K562 (cell line): ENCODE measurements at regions not wholly inside any gene's neighbourhood (a gene's known extent, or its start where the extent isn't known, plus 50 kb on each side); places are given as distances from the start of the nearest gene placed in this dataset.

ENCODE experiments used
- BCOR ChIP-seq: fragments of 450-650 bp; IDR thresholded peaks from 2 replicates; pipeline ENCODE4 v1.6.1; 2016
- DIDO1 ChIP-seq: fragments of 450-650 bp; IDR thresholded peaks from 2 replicates; pipeline ENCODE4 v1.6.1; 2016; ENCODE audit warnings: low read depth, missing biosample characterization, missing genetic modification characterization
- MED1 ChIP-seq: sonication (generic); formaldehyde crosslinking; IDR thresholded peaks from 2 replicates; pipeline ENCODE4 v1.8.1; 2023; ENCODE audit warnings: missing genetic modification reagents, borderline replicate concordance
- MYBL2 ChIP-seq, 2 experiments: fragments of 450-650 bp in 1 of 2; sonication (generic) in 1 of 2; formaldehyde crosslinking in 1 of 2; IDR thresholded peaks; 2 replicates each; pipeline versions ENCODE4 v1.6.1 to v1.8.1; 2017 to 2022; ENCODE audit warnings: borderline replicate concordance in 1 of 2, inconsistent platforms in 1 of 2, low read depth in 1 of 2, mild to moderate bottlenecking in 1 of 2, missing genetic modification reagents in 1 of 2, moderate library complexity in 1 of 2
- PHB2 ChIP-seq: fragments of 450-650 bp; IDR thresholded peaks from 2 replicates; pipeline ENCODE4 v1.6.1; 2017; ENCODE audit warnings: low read depth
- RCOR1 ChIP-seq, 2 experiments: IDR thresholded peaks; 2 replicates each; pipeline ENCODE4 v1.6.1; 2012; ENCODE audit warnings: low read depth in 2 of 2, low read length in 2 of 2, borderline replicate concordance in 1 of 2, improper control_type of control experiment in 1 of 2
- STAT6 ChIP-seq: sonication (generic); formaldehyde crosslinking; IDR thresholded peaks from 2 replicates; pipeline ENCODE4 v1.8.1; 2023; ENCODE audit warnings: mild to moderate bottlenecking, missing genetic modification reagents
- TCFL5 ChIP-seq: fragments of 250-450 bp; sonication (Bioruptor Pico); conservative IDR thresholded peaks from 2 replicates; pipeline ENCODE4 v1.6.1; 2021; ENCODE audit warnings: mild to moderate bottlenecking, moderate library complexity, matching md5 sums
- ZC3H4 ChIP-seq: sonication (generic); formaldehyde crosslinking; IDR thresholded peaks from 2 replicates; pipeline ENCODE4 v1.9.0; 2021; ENCODE audit warnings: missing genetic modification reagents, borderline replicate concordance
- ZKSCAN3 ChIP-seq: fragments of 250-450 bp; sonication (Bioruptor Pico); IDR thresholded peaks from 2 replicates; pipeline ENCODE4 v1.4.0; 2020
- ZNF354B ChIP-seq: fragments of 250-450 bp; sonication (Bioruptor Pico); IDR thresholded peaks from 2 replicates; pipeline ENCODE4 v1.4.0; 2020
- ZNF408 ChIP-seq: fragments of 250-450 bp; sonication (Bioruptor Pico); IDR thresholded peaks from 2 replicates; pipeline ENCODE4 v1.4.0; 2020; ENCODE audit warnings: low read depth, mild to moderate bottlenecking, moderate library complexity
- TF ChIP-seq, protein P1 (sequence below): IDR thresholded peaks from 3 replicates; pipeline ENCODE4 v1.6.1; 2011; ENCODE audit warnings: borderline replicate concordance, mild to moderate bottlenecking; ENCODE audit not compliant: insufficient read length, insufficient read depth
- TF ChIP-seq, protein P2 (sequence below): fragments of 450-650 bp; IDR thresholded peaks from 2 replicates; pipeline ENCODE4 v1.6.1; 2018; ENCODE audit not compliant: partially characterized antibody
- TF ChIP-seq, protein P3 (sequence below): fragments of 250-450 bp; sonication (Bioruptor Pico); IDR thresholded peaks from 2 replicates; pipeline ENCODE4 v1.5.0; 2021; ENCODE audit warnings: mild to moderate bottlenecking, moderate library complexity

- TF ChIP-seq MYBL2 (IDR thresholded peaks at IDR 0.05; ENCODE audit: low read depth) (no peak), MYBL2 (CRISPR knock-in tag; IDR thresholded peaks at IDR 0.05; ENCODE audit: borderline replicate concordance) (no peak), ZNF408 (CRISPR knock-in tag) (no peak), ZNF354B (CRISPR knock-in tag) (no peak), RCOR1 (IDR thresholded peaks at IDR 0.05; ENCODE audit: borderline replicate concordance in 1 of 2, low read depth in 2 of 2, low read length in 2 of 2) (peak in 1 of 2 experiments; percentile 75; a peak in 2 of 4 replicates), DIDO1 (tag) (no peak), ZKSCAN3 (CRISPR knock-in tag) (no peak), TCFL5 (CRISPR knock-in tag) (no peak), MED1 (no peak), ZC3H4 (CRISPR knock-in tag) (no peak), STAT6 (CRISPR knock-in tag) (no peak), PHB2 (no peak), BCOR (no peak)
- TF ChIP-seq, protein P1, sequence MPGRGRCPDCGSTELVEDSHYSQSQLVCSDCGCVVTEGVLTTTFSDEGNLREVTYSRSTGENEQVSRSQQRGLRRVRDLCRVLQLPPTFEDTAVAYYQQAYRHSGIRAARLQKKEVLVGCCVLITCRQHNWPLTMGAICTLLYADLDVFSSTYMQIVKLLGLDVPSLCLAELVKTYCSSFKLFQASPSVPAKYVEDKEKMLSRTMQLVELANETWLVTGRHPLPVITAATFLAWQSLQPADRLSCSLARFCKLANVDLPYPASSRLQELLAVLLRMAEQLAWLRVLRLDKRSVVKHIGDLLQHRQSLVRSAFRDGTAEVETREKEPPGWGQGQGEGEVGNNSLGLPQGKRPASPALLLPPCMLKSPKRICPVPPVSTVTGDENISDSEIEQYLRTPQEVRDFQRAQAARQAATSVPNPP = no peak
- TF ChIP-seq, protein P2, sequence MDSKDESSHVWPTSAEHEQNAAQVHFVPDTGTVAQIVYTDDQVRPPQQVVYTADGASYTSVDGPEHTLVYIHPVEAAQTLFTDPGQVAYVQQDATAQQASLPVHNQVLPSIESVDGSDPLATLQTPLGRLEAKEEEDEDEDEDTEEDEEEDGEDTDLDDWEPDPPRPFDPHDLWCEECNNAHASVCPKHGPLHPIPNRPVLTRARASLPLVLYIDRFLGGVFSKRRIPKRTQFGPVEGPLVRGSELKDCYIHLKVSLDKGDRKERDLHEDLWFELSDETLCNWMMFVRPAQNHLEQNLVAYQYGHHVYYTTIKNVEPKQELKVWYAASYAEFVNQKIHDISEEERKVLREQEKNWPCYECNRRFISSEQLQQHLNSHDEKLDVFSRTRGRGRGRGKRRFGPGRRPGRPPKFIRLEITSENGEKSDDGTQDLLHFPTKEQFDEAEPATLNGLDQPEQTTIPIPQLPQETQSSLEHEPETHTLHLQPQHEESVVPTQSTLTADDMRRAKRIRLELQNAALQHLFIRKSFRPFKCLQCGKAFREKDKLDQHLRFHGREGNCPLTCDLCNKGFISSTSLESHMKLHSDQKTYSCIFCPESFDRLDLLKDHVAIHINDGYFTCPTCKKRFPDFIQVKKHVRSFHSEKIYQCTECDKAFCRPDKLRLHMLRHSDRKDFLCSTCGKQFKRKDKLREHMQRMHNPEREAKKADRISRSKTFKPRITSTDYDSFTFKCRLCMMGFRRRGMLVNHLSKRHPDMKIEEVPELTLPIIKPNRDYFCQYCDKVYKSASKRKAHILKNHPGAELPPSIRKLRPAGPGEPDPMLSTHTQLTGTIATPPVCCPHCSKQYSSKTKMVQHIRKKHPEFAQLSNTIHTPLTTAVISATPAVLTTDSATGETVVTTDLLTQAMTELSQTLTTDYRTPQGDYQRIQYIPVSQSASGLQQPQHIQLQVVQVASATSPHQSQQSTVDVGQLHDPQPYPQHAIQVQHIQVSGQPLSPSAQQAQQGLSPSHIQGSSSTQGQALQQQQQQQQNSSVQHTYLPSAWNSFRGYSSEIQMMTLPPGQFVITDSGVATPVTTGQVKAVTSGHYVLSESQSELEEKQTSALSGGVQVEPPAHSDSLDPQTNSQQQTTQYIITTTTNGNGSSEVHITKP = peak; percentile 95
- TF ChIP-seq, protein P3, sequence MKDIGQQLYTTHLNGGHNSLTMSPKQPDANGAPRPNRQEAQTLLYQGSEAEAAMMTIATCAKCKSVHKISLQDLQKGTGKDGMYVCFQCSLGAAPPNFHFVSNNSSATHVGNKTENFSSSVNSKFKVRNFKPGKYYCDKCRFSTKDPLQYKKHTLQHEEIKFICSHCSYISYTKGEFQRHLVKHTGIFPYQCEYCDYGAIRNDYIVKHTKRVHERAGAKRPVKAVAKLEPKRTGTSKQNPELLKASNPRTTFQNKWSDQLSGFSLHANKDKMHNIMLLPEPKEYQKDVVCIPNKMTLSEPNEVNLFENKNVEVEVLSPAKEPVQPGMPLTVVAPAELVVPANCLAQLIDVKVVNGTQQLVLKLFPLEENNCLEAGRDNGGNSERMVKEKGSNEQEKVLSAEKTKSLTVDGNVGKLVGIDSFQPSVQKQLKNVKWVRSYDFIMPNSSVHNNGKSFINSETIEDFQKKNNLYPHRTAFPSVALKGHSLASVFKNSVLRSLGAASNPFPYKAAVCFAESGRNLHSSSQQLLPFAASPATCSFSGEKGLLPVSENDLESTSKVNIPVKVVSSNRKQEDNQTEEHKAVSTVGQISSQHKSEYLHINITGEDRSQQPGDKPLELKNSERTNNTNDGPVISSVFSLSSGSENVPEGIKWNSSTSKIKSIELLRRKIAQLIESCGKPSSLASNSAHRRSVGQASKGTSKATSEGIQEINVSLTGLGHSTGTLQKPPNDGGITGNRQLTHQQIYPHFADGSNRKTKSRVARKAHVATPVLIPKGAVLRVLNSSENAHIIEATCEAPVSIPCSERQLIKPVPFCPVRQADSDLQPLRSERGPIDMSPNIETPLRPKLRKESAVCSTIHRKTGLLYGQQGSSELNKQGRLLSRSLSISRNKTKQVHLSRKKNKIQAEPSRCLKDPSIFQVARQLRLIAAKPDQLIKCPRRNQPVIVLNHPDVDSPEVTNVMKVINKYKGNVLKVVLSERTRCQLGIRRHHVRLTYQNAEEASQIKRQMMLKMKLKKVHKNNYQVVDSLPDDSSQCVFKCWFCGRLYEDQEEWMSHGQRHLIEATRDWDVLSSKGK = no peak
These were observed 58.9 kb upstream of the GATA6 start (continued) for GRCh38 chr18:22110461-22110924.
